Pancreas (tissue), 10 donors: ENCODE measurements at regions not wholly inside any gene's neighbourhood (a gene's known extent, or its start where the extent isn't known, plus 50 kb on each side); places are given as distances from the start of the nearest gene placed in this dataset.

ENCODE experiments used
- ATAC-seq, 4 donors: fragments of 200-7000 bp; cut with Tn5 transposase; one replicate each; pipeline versions ENCODE4 v1.8.0 to v1.9.1; 2020; ENCODE audit warnings: mild to moderate bottlenecking in 4 of 4, moderate library complexity in 4 of 4
- DNase-seq, 6 donors: peaks; one replicate each; pipeline ENCODE4 v3.0.0-alpha.2; 2020
- FAIRE-seq: peaks from 2 replicates; lab custom pipeline; 2012; peaks lifted over from hg19 to GRCh38; lab: Jason Lieb, UNC
- H3K27ac ChIP-seq, 4 donors: fragments of 200-600 bp; sonication (generic); 1 replicate in 3 of 4; 2 replicates in 1 of 4; pipeline versions ENCODE4 v1.5.0 to v1.8.0; 2020
- H3K27me3 ChIP-seq, 4 donors: fragments of 200-600 bp; one replicate each; pipeline ENCODE4 v1.8.0; 2021
- H3K36me3 ChIP-seq, 3 donors: fragments of 200-600 bp; sonication (generic) in 1 of 3; one replicate each; pipeline versions ENCODE4 v1.5.0 to v1.8.0; 2020 to 2021
- H3K4me1 ChIP-seq, 3 donors: fragments of 200-600 bp; one replicate each; pipeline ENCODE4 v1.8.0; 2021
- H3K4me3 ChIP-seq, 4 donors: fragments of 200-600 bp; sonication (generic) in 2 of 4; one replicate each; pipeline versions ENCODE4 v1.5.0 to v1.8.0; 2020 to 2021
- H3K9me3 ChIP-seq, 4 donors: fragments of 200-600 bp; one replicate each; pipeline ENCODE4 v1.8.0; 2021
- CTCF ChIP-seq, 4 donors: fragments of 200-600 bp; sonication (generic) in 3 of 4; IDR thresholded peaks; one replicate each; pipeline versions ENCODE4 v1.5.0 to v1.8.0; 2021; ENCODE audit warnings: antibody characterized with exemption in 4 of 4
- WGBS, 2 donors: extraction: QIAGEN DNeasy Blood & Tissue Kit; methylation state at CpG; one replicate each; pipeline ENCODE4 v1.1.7; 2013; 5-methylcytosine and 5-hydroxymethylcytosine counted together
- intact Hi-C, 3 donors: fragments of 100-400 bp; cut with DNase I; formaldehyde crosslinking; loops; one replicate each; pipeline versions ENCODE4 v1.11.1 to v1.14.2; 2022
- donor health status: healthy with polysubstance abuse.
- donor health status: DM: no; HTN: no; CAD: no; lungs with moderate emphysema.
- donor health status: DM: no; HTN: no; CAD: no.
- donor health status: control.
- donor health status: control.
- donor health status: Bipolar disorder and iron deficiency.
- donor health status: DM: yes; HTN: yes; CAD: no.
- donor health status: DM: no; HTN: no; CAD: no.
- donor health status: DM: no; HTN: no; CAD: no.
- donor health status: DM: yes; HTN: yes; CAD: no.

DNA sequence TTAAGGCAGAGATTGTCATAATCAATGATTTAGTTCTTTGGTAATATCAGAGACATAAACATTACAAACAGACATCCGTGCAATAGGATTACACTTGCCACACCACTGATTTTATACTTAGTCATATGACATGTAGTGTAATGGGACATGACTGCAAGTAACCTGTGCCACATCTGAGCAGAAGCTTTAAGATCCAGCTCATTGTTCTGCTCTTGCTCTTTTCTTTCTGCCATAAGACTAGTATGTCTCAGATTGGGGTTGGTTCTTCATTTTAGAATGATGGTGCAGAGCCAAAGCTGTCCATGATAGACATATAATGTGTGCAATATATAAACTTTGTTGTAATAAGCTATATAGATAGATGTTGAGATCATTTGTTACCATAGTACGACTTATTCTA lies 119.7 kb upstream of the SEMA3A start:
- intact Hi-C loops: no loop called here
- no peaks in the 10 kb centered on the region for H3K27me3 ChIP-seq
- TF ChIP-seq CTCF (IDR thresholded peaks at IDR 0.05): no peak
- no peak overlapping the region for H3K4me3 ChIP-seq
- no peaks in the 10 kb centered on the region for H3K36me3 ChIP-seq
- FAIRE-seq (no peak), DNase-seq (no peak), ATAC-seq (no peak)
- H3K9me3 ChIP-seq: no peaks in the 10 kb centered on the region
- no peak overlapping the region for H3K27ac ChIP-seq
- WGBS, 2 donors: 55 to 65% methylated on average over 2 of the region's 2 CpGs
- H3K4me1 ChIP-seq: no peaks in the 10 kb centered on the region

DNA sequence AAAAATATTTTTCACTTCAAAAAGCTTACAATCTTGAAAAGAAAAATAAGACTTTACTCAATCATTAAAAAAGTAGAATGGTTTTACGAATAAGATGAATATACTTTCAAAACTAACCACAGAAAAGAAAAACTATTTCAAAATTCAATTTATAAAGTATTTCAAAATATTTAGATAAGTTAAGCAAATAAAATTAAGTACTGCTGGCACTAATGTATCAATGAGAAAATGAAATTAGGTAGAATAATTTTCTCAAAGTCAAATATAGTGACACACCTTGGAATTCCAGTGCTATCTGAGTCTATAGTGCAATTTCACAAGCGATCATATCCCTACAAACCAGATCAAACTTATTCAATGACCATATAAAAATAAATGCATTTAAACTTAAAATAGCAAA lies 109.8 kb upstream of the SEMA3A start:
- H3K4me3 ChIP-seq: no peak overlapping the region
- H3K27ac ChIP-seq: no peak overlapping the region
- ATAC-seq (no peak), DNase-seq (no peak), FAIRE-seq (peak; percentile 43)
- H3K4me1 ChIP-seq: no peaks in the 10 kb centered on the region
- H3K9me3 ChIP-seq: no peaks in the 10 kb centered on the region
- H3K27me3 ChIP-seq: no peaks in the 10 kb centered on the region
- WGBS, 2 donors: 74 to 84% methylated on average over 2 of the region's 2 CpGs
- intact Hi-C loops: no loop called here
- no peak for TF ChIP-seq CTCF (IDR thresholded peaks at IDR 0.05)
- no peaks in the 10 kb centered on the region for H3K36me3 ChIP-seq

GRCh38 chr7:84302949-84303348 lies 108.4 kb upstream of the SEMA3A start:
- Histone ChIP-seq H3K27ac (no peak overlapping the region), H3K9me3 (no peaks in the 10 kb centered on the region), H3K27me3 (no peaks in the 10 kb centered on the region), H3K36me3 (no peaks in the 10 kb centered on the region), H3K4me3 (no peak overlapping the region), H3K4me1 (no peaks in the 10 kb centered on the region)
- DNase-seq (no peak), ATAC-seq (no peak), FAIRE-seq (no peak)
- 75% methylated on average over 3 of the region's 3 CpGs for WGBS, 2 donors
- intact Hi-C loops: no loop called here
- TF ChIP-seq CTCF (IDR thresholded peaks at IDR 0.05): no peak

DNA sequence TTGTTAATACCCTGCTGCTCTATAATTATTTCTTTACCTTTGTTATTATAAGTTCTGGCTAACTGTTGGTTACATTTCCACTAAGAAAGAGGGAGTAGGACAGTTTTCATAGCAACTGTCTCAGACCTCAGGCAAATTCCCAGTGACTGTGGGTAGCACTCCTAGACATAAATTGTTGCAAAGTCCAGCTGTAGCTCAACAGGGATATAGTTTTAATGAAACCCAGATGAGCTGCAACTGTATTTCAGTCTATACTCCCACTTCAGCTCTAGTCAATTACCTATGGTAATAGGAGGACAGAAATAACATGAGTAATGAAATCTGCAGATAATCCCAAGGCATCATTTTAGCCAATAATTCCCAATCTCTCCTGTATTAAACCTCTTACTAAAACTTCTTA lies 103.0 kb upstream of the SEMA3A start:
- Histone ChIP-seq H3K36me3 (no peaks in the 10 kb centered on the region), H3K9me3 (no peaks in the 10 kb centered on the region), H3K4me3 (no peak overlapping the region), H3K27me3 (no peaks in the 10 kb centered on the region), H3K27ac (no peak overlapping the region), H3K4me1 (no peaks in the 10 kb centered on the region)
- no peak for TF ChIP-seq CTCF (IDR thresholded peaks at IDR 0.05)
- DNase-seq: no peak
- FAIRE-seq: no peak
- ATAC-seq: no peak
- intact Hi-C loops: no loop called here

DNA sequence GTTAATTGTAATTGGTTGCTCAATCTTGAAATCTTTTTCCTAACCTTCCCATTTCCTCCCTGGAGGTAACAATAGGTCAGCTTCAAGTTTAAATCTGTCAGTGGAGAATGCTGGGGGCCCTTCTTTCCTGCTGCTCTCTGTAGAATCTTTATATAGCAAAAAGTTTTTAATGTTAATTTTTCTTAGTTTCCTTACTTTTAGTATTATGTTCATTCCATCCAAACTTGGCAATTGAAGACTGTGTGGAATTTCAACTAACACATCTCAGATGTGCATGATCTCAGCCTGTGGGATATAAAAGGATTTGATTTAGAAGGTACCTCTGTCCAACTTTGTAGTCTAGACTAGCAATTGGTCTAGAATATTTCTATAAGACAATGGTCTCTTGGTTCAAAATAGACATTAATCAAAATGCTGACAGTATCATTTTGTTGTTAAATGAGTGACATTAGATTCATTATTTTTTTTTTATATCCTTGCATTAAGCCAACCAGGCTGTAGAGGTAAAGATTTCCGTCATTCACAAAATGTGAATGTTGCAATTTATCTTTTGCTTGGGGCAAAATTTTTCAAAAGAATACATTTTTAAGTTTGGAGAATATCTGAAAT lies 100.4 kb upstream of the SEMA3A start:
- Histone ChIP-seq H3K27ac (no peak overlapping the region), H3K4me1 (no peaks in the 10 kb centered on the region), H3K4me3 (no peak overlapping the region), H3K9me3 (no peaks in the 10 kb centered on the region), H3K27me3 (no peaks in the 10 kb centered on the region), H3K36me3 (no peaks in the 10 kb centered on the region)
- 85 to 86% methylated on average over 1 of the region's 1 CpG for WGBS, 2 donors
- ATAC-seq: no peak
- FAIRE-seq: no peak
- intact Hi-C loops: no loop called here
- no peak for DNase-seq
- TF ChIP-seq CTCF (IDR thresholded peaks at IDR 0.05): no peak
